ENCODE measurements at regions not wholly inside any gene's neighbourhood (a gene's known extent, or its start where the extent isn't known, plus 50 kb on each side); places are given as distances from the start of the nearest gene placed in this dataset.

DNA sequence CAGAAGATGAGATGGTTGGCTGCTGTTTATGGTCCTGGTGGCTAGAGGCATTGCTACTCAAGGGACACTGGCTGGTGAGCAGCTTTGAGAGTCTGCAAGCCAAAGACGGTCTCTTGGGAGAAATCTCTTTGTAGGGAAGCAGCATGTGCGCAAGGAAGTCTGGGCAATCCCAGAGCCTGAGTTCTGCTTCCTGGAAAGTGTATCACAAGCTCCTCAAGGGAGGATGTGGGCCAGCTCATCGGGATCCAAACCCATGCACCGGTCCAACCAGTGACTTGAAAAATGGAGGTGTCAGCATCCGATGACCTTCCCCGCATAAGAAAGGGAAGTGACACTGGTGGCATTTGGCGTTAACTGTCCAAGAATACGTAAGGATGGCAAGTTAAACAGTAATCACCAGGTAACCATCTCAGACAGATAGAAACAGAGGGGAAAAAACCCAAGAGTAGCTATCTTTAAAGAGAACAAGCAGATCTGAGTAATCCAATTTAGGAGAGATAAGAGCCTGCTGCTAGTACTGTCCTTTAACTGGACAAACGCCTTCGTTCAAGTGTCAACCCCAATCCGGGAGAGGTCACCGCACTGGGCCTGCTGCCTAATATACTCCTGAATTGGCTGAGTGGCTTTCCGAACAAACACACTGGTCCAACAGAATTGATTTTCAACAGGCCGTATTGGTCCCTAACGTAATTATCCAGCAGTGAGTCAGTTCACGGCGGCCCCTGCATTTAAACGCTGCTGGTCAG, 303.0 kb upstream of the ZFHX3 start:
- TF ChIP-seq CTCF (IDR thresholded peaks at IDR 0.05) (no peak), POLR2A (IDR thresholded peaks at IDR 0.05) (no peak), POLR2AphosphoS5 (IDR thresholded peaks at IDR 0.05) (no peak)

Measured in suprapubic skin (tissue), 4 donors.